ENCODE measurements at regions not wholly inside any gene's neighbourhood (a gene's known extent, or its start where the extent isn't known, plus 50 kb on each side); places are given as distances from the start of the nearest gene placed in this dataset.

- intact Hi-C loops (cut with DNase I) = no loop called here
- Histone ChIP-seq H3K4me3 (no peak overlapping the region), H3K27me3 (no peaks in the 10 kb centered on the region), H3K27ac (replicated peaks in 1 of 4) (no peak overlapping the region), H3K36me3 (no peaks in the 10 kb centered on the region), H3K9me3 (no peaks in the 10 kb centered on the region), H3K4me1 (no peaks in the 10 kb centered on the region)
- TF ChIP-seq CTCF (IDR thresholded peaks at IDR 0.05) (no peak), POLR2A (IDR thresholded peaks at IDR 0.05; ENCODE audit: low read depth) (no peak), EP300 (IDR thresholded peaks at IDR 0.05) (no peak), POLR2AphosphoS5 (IDR thresholded peaks at IDR 0.05) (no peak)
- DNase-seq (ENCODE audit: extremely low spot score) = no peak
- whole genome bisulfite sequencing = 79% methylated on average over 3 of the region's 3 CpGs
These were observed 69.8 kb downstream of the CD83 start for GRCh38 chr6:14187406-14187805.

- H3K4me1 ChIP-seq = peaks cover 0 to 6% (median 0%) of the 10 kb centered on the region in 4 donors
- DNase-seq (ENCODE audit: extremely low spot score) = no peak
- intact Hi-C loops (cut with DNase I) = no loop called here
- peaks cover 0 to 5% (median 0%) of the 10 kb centered on the region in 4 donors for H3K27me3 ChIP-seq
- H3K4me3 ChIP-seq = no peak overlapping the region
- TF ChIP-seq POLR2AphosphoS5 (IDR thresholded peaks at IDR 0.05) (no peak), POLR2A (IDR thresholded peaks at IDR 0.05; ENCODE audit: low read depth) (no peak), EP300 (IDR thresholded peaks at IDR 0.05) (no peak)
- 100% methylated on average over 2 of the region's 2 CpGs for WGBS
- H3K9me3 ChIP-seq = no peaks in the 10 kb centered on the region
- no peaks in the 10 kb centered on the region for H3K36me3 ChIP-seq
- H3K27ac ChIP-seq (replicated peaks in 1 of 4) = no peak overlapping the region
These were observed 71.5 kb downstream of the CD83 start for GRCh38 chr6:14189074-14189473.

- H3K4me1 ChIP-seq = peaks cover 0 to 6% (median 0%) of the 10 kb centered on the region in 4 donors
- no peak for TF ChIP-seq CTCF (IDR thresholded peaks at IDR 0.05)
- TF ChIP-seq EP300 (IDR thresholded peaks at IDR 0.05) = no peak
- no peak for TF ChIP-seq POLR2A (IDR thresholded peaks at IDR 0.05; ENCODE audit: low read depth)
- H3K36me3 ChIP-seq = no peaks in the 10 kb centered on the region
- H3K27me3 ChIP-seq = peaks cover 0 to 5% (median 0%) of the 10 kb centered on the region in 4 donors
- no peaks in the 10 kb centered on the region for H3K9me3 ChIP-seq
- no peak overlapping the region for H3K27ac ChIP-seq (replicated peaks in 1 of 4)
- WGBS = 75% methylated on average over 6 of the region's 6 CpGs
- DNase-seq (ENCODE audit: extremely low spot score) = no peak
- H3K4me3 ChIP-seq = no peak overlapping the region
- intact Hi-C loops (cut with DNase I) = no loop called here
These were observed 72.8 kb downstream of the CD83 start for GRCh38 chr6:14190191-14190928.

- Histone ChIP-seq H3K36me3 (no peaks in the 10 kb centered on the region), H3K4me3 (no peak overlapping the region), H3K4me1 (peaks cover 0 to 6% (median 0%) of the 10 kb centered on the region in 4 donors), H3K27me3 (peaks cover 0 to 5% (median 0%) of the 10 kb centered on the region in 4 donors), H3K9me3 (no peaks in the 10 kb centered on the region), H3K27ac (replicated peaks in 1 of 4) (no peak overlapping the region)
- no peak for TF ChIP-seq CTCF (IDR thresholded peaks at IDR 0.05)
- no peak for TF ChIP-seq EP300 (IDR thresholded peaks at IDR 0.05)
- no peak for TF ChIP-seq POLR2A (IDR thresholded peaks at IDR 0.05; ENCODE audit: low read depth)
- TF ChIP-seq POLR2AphosphoS5 (IDR thresholded peaks at IDR 0.05) = no peak
- DNase-seq (ENCODE audit: extremely low spot score) = no peak
- intact Hi-C loops (cut with DNase I) = no loop called here
- WGBS = 90% methylated on average over 6 of the region's 6 CpGs
These were observed 73.3 kb downstream of the CD83 start for GRCh38 chr6:14190929-14191224.

- no peaks in the 10 kb centered on the region for H3K36me3 ChIP-seq
- 92% methylated on average over 3 of the region's 3 CpGs for WGBS
- TF ChIP-seq POLR2AphosphoS5 (IDR thresholded peaks at IDR 0.05) (no peak), POLR2A (IDR thresholded peaks at IDR 0.05; ENCODE audit: low read depth) (no peak), EP300 (IDR thresholded peaks at IDR 0.05) (no peak), CTCF (IDR thresholded peaks at IDR 0.05) (no peak)
- H3K27ac ChIP-seq (replicated peaks in 1 of 4) = no peak overlapping the region
- intact Hi-C loops (cut with DNase I) = no loop called here
- peaks cover 0 to 5% (median 0%) of the 10 kb centered on the region in 4 donors for H3K27me3 ChIP-seq
- no peaks in the 10 kb centered on the region for H3K9me3 ChIP-seq
- H3K4me3 ChIP-seq = no peak overlapping the region
- peaks cover 0 to 6% (median 0%) of the 10 kb centered on the region in 4 donors for H3K4me1 ChIP-seq
- DNase-seq (ENCODE audit: extremely low spot score) = no peak
These were observed 74.2 kb downstream of the CD83 start for GRCh38 chr6:14191761-14192160.
